ENCODE measurements at regions not wholly inside any gene's neighbourhood (a gene's known extent, or its start where the extent isn't known, plus 50 kb on each side); places are given as distances from the start of the nearest gene placed in this dataset.
A peak's percentile ranks its signal among the peaks of the same experiment; 100 is the strongest.

DNA sequence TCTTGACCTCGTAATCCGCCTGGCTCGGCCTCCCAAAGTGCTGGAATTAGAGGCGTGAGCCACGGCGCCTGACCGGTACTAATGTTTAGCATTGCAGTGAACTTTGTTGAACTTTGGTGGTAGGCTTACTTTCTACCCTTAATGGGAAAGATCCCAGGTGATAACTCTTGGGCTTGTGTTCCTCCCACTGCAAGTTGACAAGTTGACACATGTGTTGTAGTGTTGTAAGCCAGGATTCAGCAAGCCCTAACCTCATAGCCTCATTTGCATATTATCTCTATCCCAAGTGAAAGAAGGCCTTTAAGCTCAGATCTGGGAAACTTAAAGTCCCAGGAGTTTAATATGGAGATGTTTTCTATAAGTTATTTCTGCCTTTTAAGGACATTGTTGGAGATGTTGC is 80.0 kb upstream of the CLCN4 start:
- peaks cover 0 to 2% (median 0%) of the 10 kb centered on the region in 11 donors for H3K9me3 Mint-ChIP-seq
- Histone ChIP-seq H3K36me3 (ENCODE audit: control insufficient read depth in 2 of 3, insufficient read depth in 3 of 3, low read length in 3 of 3) (no peaks in the 10 kb centered on the region), H3K4me1 (ENCODE audit: control insufficient read depth in 2 of 2, insufficient read depth in 2 of 2, low read length in 2 of 2) (peaks cover 0 to 4% of the 10 kb centered on the region in 2 donors), H3K27ac (ENCODE audit: low read depth, low read length) (no peak overlapping the region), H3K27me3 (ENCODE audit: control insufficient read depth in 2 of 2, insufficient read depth in 2 of 2, low read length in 2 of 2) (no peaks in the 10 kb centered on the region), H3K4me3 (ENCODE audit: low read length) (no peak overlapping the region), H3K9me3 (ENCODE audit: control insufficient read depth in 2 of 3, low read length in 3 of 3) (no peaks in the 10 kb centered on the region)
- peaks cover 0 to 17% (median 10%) of the 10 kb centered on the region in 7 donors for H3K4me1 Mint-ChIP-seq
- ChIA-PET POLR2A (interaction anchor here (1.6 kb wide), 1 partner anchor 35 kb away, joined by 13 read pairs; no protein-coding TSS in a partner anchor), CTCF (interaction anchor here (1.3 to 4.2 kb wide), 3 partner anchors 20 to 43 kb away, joined by 3 to 29 read pairs (median 23); no protein-coding TSS in a partner anchor)
- ATAC-seq = no peak
- no peak overlapping the region for H3K4me3 Mint-ChIP-seq
- no peaks in the 10 kb centered on the region for H3K27me3 Mint-ChIP-seq
- intact Hi-C loops (cut with micrococcal nuclease) = loop anchor here in 1 of 2 donors (1.0 kb wide), 3 partner anchors 35 to 81 kb away; no protein-coding TSS in a partner anchor
- H3K36me3 Mint-ChIP-seq = peaks cover 0 to 11% (median 6%) of the 10 kb centered on the region in 5 donors
- no peak overlapping the region for H3K27ac Mint-ChIP-seq
- no peak for DNase-seq

DNA sequence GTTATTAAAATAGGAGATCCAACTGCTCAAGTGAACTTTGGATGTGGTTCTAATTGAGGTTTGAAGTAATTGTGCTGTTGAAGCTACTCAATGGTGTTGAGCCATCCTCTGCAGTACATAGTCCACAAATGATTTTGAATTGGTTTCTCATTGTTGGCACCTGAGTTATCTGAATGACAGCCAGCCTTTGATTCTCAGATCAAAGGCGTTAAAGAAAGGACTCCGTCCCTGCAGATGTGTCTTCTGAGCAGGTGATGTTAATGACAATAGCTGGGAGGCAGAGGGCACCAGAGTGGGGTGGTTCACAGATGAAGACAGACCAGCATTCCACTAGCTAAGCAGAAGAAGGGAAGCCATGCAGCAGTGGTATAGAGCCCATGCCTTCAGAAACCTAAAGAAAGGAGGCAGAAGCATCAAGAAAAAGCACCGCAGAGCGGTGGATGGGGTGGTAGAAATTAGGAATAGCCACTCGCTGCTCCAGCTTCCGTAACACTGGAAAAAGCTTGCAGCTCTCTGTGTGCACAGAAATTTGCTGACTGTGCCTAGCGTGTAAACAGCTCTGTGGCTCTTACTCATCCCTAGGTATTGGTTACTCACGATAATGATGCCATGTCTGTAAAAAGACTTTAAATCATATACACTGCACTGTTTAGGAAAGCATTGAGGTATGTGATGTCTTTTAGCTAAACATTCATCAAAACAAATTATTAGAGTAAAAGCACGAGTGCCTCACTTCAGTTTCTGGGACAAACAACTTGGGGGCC is 79.2 kb upstream of the CLCN4 start:
- peak overlapping the region in 3 of 9 donors; percentile 14 to 80 (median 66) for H3K27ac Mint-ChIP-seq
- CTCF ChIA-PET = interaction anchor here (0.7 to 4.2 kb wide), 5 partner anchors 19 to 65 kb away, joined by 3 to 29 read pairs (median 4); no protein-coding TSS in a partner anchor
- H3K36me3 Mint-ChIP-seq = peaks cover 0 to 11% (median 7%) of the 10 kb centered on the region in 5 donors
- intact Hi-C loops (cut with micrococcal nuclease) = loop anchor here in 1 of 2 donors (1.0 kb wide), 3 partner anchors 34 to 82 kb away; no protein-coding TSS in a partner anchor
- H3K4me3 Mint-ChIP-seq = no peak overlapping the region
- Histone ChIP-seq H3K27ac (ENCODE audit: low read depth, low read length) (no peak overlapping the region), H3K27me3 (ENCODE audit: control insufficient read depth in 2 of 2, insufficient read depth in 2 of 2, low read length in 2 of 2) (no peaks in the 10 kb centered on the region), H3K4me3 (ENCODE audit: low read length) (no peak overlapping the region), H3K9me3 (ENCODE audit: control insufficient read depth in 2 of 3, low read length in 3 of 3) (no peaks in the 10 kb centered on the region), H3K36me3 (ENCODE audit: control insufficient read depth in 2 of 3, insufficient read depth in 3 of 3, low read length in 3 of 3) (no peaks in the 10 kb centered on the region), H3K4me1 (ENCODE audit: control insufficient read depth in 2 of 2, insufficient read depth in 2 of 2, low read length in 2 of 2) (peaks cover 4 to 5% of the 10 kb centered on the region in 2 donors)
- H3K27me3 Mint-ChIP-seq = no peaks in the 10 kb centered on the region
- POLR2A ChIA-PET = interaction anchor here (1.6 kb wide), 1 partner anchor 34 kb away, joined by 13 read pairs; no protein-coding TSS in a partner anchor
- ATAC-seq = no peak
- DNase-seq = peak in 4 of 9 donors; percentile 23 to 47 (median 28)
- H3K9me3 Mint-ChIP-seq = peaks cover 0 to 2% (median 0%) of the 10 kb centered on the region in 11 donors
- peaks cover 0 to 18% (median 11%) of the 10 kb centered on the region in 7 donors for H3K4me1 Mint-ChIP-seq

DNA sequence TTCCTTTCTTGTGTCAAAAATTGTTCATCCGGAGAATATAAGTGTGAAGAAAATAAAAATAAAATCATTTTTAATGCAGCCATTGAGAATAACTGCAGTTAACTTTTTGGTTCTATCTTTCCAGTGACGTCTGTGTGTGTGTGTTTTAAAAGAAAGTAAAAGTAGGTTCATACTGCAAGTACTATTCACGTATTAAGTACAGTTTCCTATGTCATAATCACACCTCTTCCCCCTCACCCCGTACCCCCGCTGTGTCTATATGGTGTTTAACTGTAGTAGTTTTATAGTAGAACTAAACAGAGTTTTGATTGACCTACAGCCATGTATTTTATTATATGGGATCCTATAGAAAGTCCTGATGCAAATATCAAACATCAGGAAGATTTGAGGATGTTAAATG is 78.5 kb upstream of the CLCN4 start:
- peaks cover 7 to 10% of the 10 kb centered on the region in 2 donors for H3K4me1 ChIP-seq (ENCODE audit: control insufficient read depth in 2 of 2, insufficient read depth in 2 of 2, low read length in 2 of 2)
- H3K4me1 Mint-ChIP-seq = peaks cover 0 to 25% (median 17%) of the 10 kb centered on the region in 7 donors
- DNase-seq = no peak
- intact Hi-C loops (cut with micrococcal nuclease) = no loop called here
- POLR2A ChIA-PET = interaction anchor here (1.6 kb wide), 1 partner anchor 33 kb away, joined by 13 read pairs; no protein-coding TSS in a partner anchor
- H3K9me3 ChIP-seq (ENCODE audit: control insufficient read depth in 2 of 3, low read length in 3 of 3) = no peaks in the 10 kb centered on the region
- no peak overlapping the region for H3K27ac Mint-ChIP-seq
- no peak overlapping the region for H3K4me3 ChIP-seq (ENCODE audit: low read length)
- no peaks in the 10 kb centered on the region for H3K27me3 Mint-ChIP-seq
- no peaks in the 10 kb centered on the region for H3K36me3 ChIP-seq (ENCODE audit: control insufficient read depth in 2 of 3, insufficient read depth in 3 of 3, low read length in 3 of 3)
- no peaks in the 10 kb centered on the region for H3K27me3 ChIP-seq (ENCODE audit: control insufficient read depth in 2 of 2, insufficient read depth in 2 of 2, low read length in 2 of 2)
- no peaks in the 10 kb centered on the region for H3K9me3 Mint-ChIP-seq
- H3K4me3 Mint-ChIP-seq = no peak overlapping the region
- ATAC-seq = no peak
- CTCF ChIA-PET = interaction anchor here (1.2 to 4.2 kb wide), 3 partner anchors 34 to 55 kb away, joined by 3 to 29 read pairs (median 23); no protein-coding TSS in a partner anchor
- H3K36me3 Mint-ChIP-seq = peaks cover 0 to 9% (median 4%) of the 10 kb centered on the region in 5 donors
- H3K27ac ChIP-seq (ENCODE audit: low read depth, low read length) = no peak overlapping the region

DNA sequence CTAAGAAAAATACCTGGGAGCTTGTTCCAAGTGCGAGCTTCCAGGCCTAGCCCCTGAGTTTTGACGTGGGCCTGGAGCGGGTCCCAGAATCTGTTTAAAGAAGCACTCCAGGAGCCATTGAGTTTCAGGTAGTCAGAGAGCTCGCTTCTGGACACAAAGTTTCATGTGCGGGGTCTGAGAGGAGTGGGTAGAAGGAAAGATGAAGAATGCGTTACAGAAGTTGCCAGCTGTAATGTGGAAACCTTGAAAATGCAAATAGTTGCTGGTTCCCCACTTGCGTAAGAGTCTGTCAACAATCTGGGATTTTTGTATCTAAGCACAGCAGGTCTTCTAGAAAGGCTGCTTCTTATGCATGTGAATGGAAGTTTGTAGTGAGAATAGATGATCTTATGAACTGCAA is 77.5 kb upstream of the CLCN4 start:
- ATAC-seq = no peak

DNA sequence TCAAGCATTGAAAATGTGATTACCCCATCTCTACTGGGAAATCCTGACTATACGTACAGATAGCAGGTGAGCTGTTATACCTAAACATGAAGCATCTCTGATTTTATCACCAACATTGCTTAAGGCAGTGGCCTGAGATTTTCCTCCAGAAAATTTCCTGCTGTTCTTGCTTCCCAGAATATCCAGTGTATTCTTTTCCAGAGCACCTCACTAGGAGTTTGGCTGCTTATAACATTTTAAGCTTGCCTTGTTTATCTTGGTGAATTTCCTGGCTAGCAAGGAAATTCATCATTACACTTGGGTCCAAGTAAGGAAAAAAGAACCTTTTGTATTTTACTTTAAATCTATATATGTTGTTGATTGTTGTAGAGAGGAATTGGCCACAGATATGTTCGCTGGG is 73.0 kb upstream of the CLCN4 start:
- no peak for DNase-seq
- H3K9me3 Mint-ChIP-seq = no peaks in the 10 kb centered on the region
- H3K27me3 Mint-ChIP-seq = no peaks in the 10 kb centered on the region
- no peaks in the 10 kb centered on the region for H3K27me3 ChIP-seq (ENCODE audit: control insufficient read depth in 2 of 2, insufficient read depth in 2 of 2, low read length in 2 of 2)
- ChIA-PET POLR2A (interaction anchor here (1.2 to 5.5 kb wide), 5 partner anchors 13 to 72 kb away, joined by 3 to 39 read pairs (median 9); no protein-coding TSS in a partner anchor), CTCF (interaction anchor here (0.8 to 2.5 kb wide), 5 partner anchors 13 to 34 kb away, joined by 3 to 9 read pairs (median 7); no protein-coding TSS in a partner anchor)
- H3K4me1 Mint-ChIP-seq = peaks cover 8 to 45% (median 41%) of the 10 kb centered on the region in 7 donors
- intact Hi-C loops (cut with micrococcal nuclease) = loop anchor here in 1 of 2 donors (2.0 kb wide), 2 partner anchors 23 to 35 kb away; no protein-coding TSS in a partner anchor
- H3K36me3 ChIP-seq (ENCODE audit: control insufficient read depth in 2 of 3, insufficient read depth in 3 of 3, low read length in 3 of 3) = no peaks in the 10 kb centered on the region
- peaks cover 0 to 28% (median 4%) of the 10 kb centered on the region in 5 donors for H3K36me3 Mint-ChIP-seq
- H3K27ac Mint-ChIP-seq = peak overlapping the region in 5 of 9 donors; percentile 20 to 94 (median 58)
- H3K27ac ChIP-seq (ENCODE audit: low read depth, low read length) = no peak overlapping the region
- peaks cover 26 to 28% of the 10 kb centered on the region in 2 donors for H3K4me1 ChIP-seq (ENCODE audit: control insufficient read depth in 2 of 2, insufficient read depth in 2 of 2, low read length in 2 of 2)
- peak overlapping the region in 5 of 10 donors; percentile 1 to 54 (median 25) for H3K4me3 Mint-ChIP-seq
- no peak for ATAC-seq
- H3K4me3 ChIP-seq (ENCODE audit: low read length) = no peak overlapping the region
- no peaks in the 10 kb centered on the region for H3K9me3 ChIP-seq (ENCODE audit: control insufficient read depth in 2 of 3, low read length in 3 of 3)

More for the DNA sequence above, 77.5 kb upstream of the CLCN4 start:
- no peak overlapping the region for H3K27ac Mint-ChIP-seq
- no peaks in the 10 kb centered on the region for H3K9me3 ChIP-seq (ENCODE audit: control insufficient read depth in 2 of 3, low read length in 3 of 3)
- ChIA-PET CTCF (interaction anchor here (0.9 kb wide), 1 partner anchor 40 kb away, joined by 5 read pairs; no protein-coding TSS in a partner anchor), POLR2A (interaction anchor here (0.9 kb wide), 1 partner anchor 31 kb away, joined by 6 read pairs; no protein-coding TSS in a partner anchor)
- no peaks in the 10 kb centered on the region for H3K36me3 ChIP-seq (ENCODE audit: control insufficient read depth in 2 of 3, insufficient read depth in 3 of 3, low read length in 3 of 3)
- peaks cover 3 to 34% (median 26%) of the 10 kb centered on the region in 7 donors for H3K4me1 Mint-ChIP-seq
- H3K27ac ChIP-seq (ENCODE audit: low read depth, low read length) = no peak overlapping the region
- intact Hi-C loops (cut with micrococcal nuclease) = no loop called here
- H3K4me1 ChIP-seq (ENCODE audit: control insufficient read depth in 2 of 2, insufficient read depth in 2 of 2, low read length in 2 of 2) = peaks cover 15 to 18% of the 10 kb centered on the region in 2 donors
- H3K36me3 Mint-ChIP-seq = peaks cover 0 to 11% (median 4%) of the 10 kb centered on the region in 5 donors
- no peak overlapping the region for H3K4me3 ChIP-seq (ENCODE audit: low read length)
- H3K27me3 Mint-ChIP-seq = no peaks in the 10 kb centered on the region
- H3K27me3 ChIP-seq (ENCODE audit: control insufficient read depth in 2 of 2, insufficient read depth in 2 of 2, low read length in 2 of 2) = no peaks in the 10 kb centered on the region
- H3K9me3 Mint-ChIP-seq = no peaks in the 10 kb centered on the region
- DNase-seq = no peak
- no peak overlapping the region for H3K4me3 Mint-ChIP-seq

DNA sequence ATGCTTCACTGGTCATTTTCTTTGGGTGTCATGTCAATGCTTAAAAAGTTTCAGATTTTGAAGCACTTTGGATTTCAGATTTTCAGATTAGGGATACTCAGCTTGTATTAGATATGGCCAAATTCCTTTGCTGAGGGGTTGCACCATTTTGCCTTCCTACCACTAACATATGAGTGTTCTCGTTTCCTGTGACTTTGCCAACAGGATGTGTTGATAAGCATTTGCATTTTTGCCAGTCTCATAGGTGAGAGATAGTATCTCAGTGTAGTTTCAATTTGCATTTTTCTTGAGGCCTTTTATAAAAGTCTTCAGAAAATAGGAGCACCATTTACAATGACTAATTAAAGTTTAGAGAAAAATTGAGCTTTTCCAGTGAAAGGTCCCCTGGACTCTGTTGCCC is 71.6 kb upstream of the CLCN4 start:
- H3K27me3 ChIP-seq (ENCODE audit: control insufficient read depth in 2 of 2, insufficient read depth in 2 of 2, low read length in 2 of 2) = no peaks in the 10 kb centered on the region
- no peak overlapping the region for H3K4me3 ChIP-seq (ENCODE audit: low read length)
- intact Hi-C loops (cut with micrococcal nuclease) = loop anchor here (1.0 kb wide), 2 partner anchors 13 to 26 kb away; no protein-coding TSS in a partner anchor
- no peaks in the 10 kb centered on the region for H3K27me3 Mint-ChIP-seq
- peak overlapping the region in 8 of 9 donors; percentile 0 to 94 (median 62) for H3K27ac Mint-ChIP-seq
- peaks cover 0 to 28% (median 4%) of the 10 kb centered on the region in 5 donors for H3K36me3 Mint-ChIP-seq
- no peak overlapping the region for H3K27ac ChIP-seq (ENCODE audit: low read depth, low read length)
- H3K36me3 ChIP-seq (ENCODE audit: control insufficient read depth in 2 of 3, insufficient read depth in 3 of 3, low read length in 3 of 3) = no peaks in the 10 kb centered on the region
- peak in 4 of 9 donors; percentile 32 to 44 (median 40) for DNase-seq
- no peaks in the 10 kb centered on the region for H3K9me3 ChIP-seq (ENCODE audit: control insufficient read depth in 2 of 3, low read length in 3 of 3)
- POLR2A ChIA-PET = interaction anchor here (0.7 to 5.5 kb wide), 6 partner anchors 11 to 69 kb away, joined by 3 to 39 read pairs (median 10); no protein-coding TSS in a partner anchor
- no peaks in the 10 kb centered on the region for H3K9me3 Mint-ChIP-seq
- peak overlapping the region in 8 of 10 donors; percentile 14 to 61 (median 52) for H3K4me3 Mint-ChIP-seq
- H3K4me1 Mint-ChIP-seq = peaks cover 8 to 45% (median 41%) of the 10 kb centered on the region in 7 donors
- ATAC-seq = no peak
- CTCF ChIA-PET = interaction anchor here (0.7 kb wide), 1 partner anchor 34 kb away, joined by 6 read pairs; no protein-coding TSS in a partner anchor
- H3K4me1 ChIP-seq (ENCODE audit: control insufficient read depth in 2 of 2, insufficient read depth in 2 of 2, low read length in 2 of 2) = peaks cover 26 to 28% of the 10 kb centered on the region in 2 donors

All from naive thymus-derived CD4-positive, alpha-beta T cell (primary cell).